GM18909 (cell line): ENCODE measurements at regions not wholly inside any gene's neighbourhood (a gene's known extent, or its start where the extent isn't known, plus 50 kb on each side); places are given as distances from the start of the nearest gene placed in this dataset.
"Not testable (repeated sequence)": the region's sequence is repeated elsewhere in the genome, so short reads cannot be mapped to it uniquely, and the experiment has no call there.

Experiments used
- ATAC-seq: cut with Tn5 transposase; IDR thresholded peaks from one replicate; pipeline ENCODE4 v1.9.1; 2021; ENCODE audit warnings: mild to moderate bottlenecking; ENCODE audit not compliant: unreplicated experiment, poor library complexity

DNA sequence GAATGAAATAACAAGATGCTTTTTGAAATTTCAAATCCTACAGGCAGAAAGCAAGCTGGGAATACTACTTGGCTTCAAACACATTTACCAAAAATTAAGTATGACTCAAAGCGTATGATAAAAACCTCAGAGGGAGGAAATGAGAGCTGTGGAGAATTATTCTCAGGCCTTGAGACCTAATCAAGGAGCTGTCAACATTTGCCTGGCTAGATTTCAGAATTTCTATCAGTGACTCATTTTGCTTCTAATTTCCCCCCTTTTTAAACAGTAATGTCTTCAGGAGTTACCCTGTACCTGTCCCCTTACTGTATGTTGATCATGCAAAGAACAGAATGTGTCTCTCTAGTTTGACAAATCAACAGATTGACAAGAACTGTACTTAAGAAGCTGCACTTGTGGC lies 1324.5 kb upstream of the DDX18 start:
- no peak for ATAC-seq

DNA sequence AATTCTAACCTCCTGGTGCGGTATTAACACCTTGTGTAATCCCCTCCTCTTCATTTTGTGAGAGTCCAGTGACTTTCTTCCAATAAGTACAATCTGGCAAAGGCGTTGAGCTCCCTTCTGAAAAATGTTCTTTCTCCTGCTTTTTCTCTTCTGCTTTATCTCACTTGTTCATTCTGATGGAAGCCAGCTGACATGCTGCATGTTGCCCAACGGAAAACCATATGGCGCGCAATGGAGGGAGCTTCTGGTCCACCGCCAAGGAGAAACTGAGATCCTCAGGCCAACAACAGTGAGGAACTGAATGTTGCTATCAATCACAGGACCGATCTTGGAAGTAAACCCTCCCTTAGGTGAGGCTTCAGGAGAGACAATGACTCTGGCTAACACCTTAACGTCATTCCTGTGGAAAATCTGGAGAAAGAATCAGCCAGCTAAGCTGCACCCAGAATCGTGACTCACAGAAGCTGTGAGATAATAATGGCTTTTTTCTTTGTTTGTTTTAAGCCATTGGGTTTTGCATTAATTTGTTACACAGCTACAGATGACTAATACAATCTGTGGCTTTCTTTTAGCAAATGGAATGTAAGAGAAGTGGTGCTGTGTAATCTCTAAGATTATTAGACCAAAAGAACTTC lies 1323.9 kb upstream of the DDX18 start:
- ATAC-seq: no peak

DNA sequence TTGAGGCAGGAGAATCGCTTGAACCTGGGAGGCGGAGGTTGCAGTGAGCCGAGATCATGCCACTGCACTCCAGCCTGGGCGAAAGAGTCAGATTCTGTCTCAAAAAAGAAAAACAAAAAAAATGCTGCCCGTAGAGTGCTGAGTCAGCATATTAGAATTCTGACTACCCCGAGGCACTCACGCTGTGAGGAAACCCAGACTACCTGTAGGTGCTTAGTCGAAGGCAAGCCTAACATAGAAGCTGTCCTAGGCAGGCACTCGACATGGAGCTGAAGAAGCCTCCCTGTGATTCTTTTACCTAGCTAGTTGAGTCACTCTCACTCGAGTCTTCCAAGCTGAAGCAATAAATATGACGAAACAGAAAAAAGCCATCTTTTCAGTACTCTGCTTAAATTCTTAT lies 1323.2 kb upstream of the DDX18 start:
- ATAC-seq: no peak

DNA sequence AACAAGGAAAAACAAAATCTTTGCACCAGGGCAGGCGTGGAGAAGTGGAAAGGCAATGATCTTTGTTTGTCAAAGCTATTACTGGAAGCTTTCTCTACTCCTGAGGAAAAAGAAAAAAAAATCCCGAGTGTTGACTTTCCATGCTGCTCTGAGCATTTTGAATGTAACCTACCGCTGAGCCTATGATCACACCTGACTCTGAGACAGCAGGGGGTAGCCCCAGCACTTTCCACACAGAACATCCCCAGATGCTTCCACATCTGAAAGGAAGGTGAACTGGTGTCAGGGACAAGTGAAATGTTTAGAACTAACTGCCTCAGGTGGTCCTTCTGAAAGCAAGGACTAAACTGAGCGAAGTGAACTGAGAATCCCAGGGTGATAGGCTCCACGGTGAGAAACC lies 1315.1 kb upstream of the DDX18 start:
- no peak for ATAC-seq

DNA sequence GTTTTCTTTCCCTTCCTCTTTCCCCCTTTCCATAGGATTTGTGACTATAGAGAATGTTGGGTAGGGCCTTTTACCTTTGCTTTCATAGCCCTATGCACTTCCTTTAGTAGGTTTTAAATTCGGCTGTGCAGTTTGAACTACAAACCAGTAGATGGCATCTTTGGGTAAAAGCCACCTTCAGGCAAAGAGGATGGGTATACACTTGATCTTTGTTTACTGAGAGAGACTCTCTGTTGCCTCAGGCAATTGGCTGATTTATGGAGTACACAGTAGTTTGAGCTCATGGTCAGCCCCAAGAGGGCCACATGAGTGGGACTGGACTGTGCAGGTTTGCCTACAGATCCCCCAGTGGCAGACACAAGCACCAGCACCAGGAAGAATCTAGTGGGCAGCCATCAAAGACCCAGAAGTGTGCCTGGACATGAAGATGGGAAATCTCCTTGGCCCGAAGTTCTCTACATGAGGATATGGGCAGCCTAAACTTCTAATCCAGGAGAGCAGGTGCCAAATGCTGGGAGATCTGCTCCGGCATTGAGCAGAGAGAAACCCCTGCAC lies 1304.3 kb upstream of the DDX18 start:
- peak; percentile 52 for ATAC-seq

DNA sequence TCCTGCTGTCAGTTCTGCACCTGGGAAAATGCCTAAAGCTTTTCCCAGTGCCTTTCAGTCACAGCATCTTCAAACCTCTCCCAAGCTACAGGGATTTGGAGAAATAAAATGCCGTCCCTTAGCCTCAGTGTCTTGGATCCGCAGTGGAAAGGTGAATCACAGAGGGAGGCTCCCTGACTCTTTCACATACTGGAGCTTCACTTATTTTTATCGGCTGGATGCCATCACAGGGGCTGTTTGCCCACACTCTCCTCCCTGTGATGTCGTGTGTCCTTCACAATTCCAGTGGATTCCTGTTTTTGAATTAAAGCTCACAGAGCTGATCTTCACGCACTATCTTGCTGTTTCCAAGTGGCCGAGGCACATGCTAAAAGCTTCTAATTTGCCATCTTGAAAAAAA lies 1303.1 kb upstream of the DDX18 start:
- ATAC-seq: no peak

DNA sequence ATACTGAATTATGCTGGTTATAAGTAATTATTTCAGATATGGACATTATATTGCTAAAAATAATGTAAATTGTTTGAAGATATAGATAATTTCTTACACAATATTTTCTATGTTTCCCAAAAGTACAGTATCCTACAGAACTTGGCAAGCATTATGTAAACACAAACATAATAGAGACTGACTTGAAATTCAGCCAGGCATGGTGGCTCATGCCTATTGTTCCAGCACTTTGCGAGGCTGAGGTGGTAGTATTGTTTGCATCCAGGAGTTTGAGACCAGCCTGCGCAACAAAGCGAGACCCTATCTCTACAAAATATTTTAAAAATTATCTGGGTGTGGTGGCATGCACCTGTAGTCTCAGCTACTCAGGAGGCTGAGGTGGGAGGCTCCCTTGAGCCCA lies 1300.5 kb upstream of the DDX18 start:
- no peak for ATAC-seq

DNA sequence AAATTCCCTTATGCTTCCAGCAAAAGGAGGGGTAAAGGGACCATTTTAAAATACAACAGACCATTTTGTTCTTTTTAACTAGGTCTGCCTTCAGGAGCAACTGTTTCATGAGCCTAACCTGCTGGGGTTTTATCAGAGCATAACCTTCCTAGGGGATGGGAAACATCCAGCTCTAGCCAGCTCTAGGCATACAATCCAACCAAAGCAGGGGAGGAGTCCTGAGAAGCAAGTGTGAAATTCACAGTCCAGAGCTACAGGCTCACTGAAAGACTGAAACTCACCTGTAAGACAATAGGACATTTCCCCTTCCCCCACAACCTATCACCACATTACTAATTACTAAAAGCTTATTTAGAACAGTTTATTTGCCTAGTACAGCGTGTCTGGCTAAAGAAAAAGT lies 1296.6 kb upstream of the DDX18 start:
- no peak for ATAC-seq

DNA sequence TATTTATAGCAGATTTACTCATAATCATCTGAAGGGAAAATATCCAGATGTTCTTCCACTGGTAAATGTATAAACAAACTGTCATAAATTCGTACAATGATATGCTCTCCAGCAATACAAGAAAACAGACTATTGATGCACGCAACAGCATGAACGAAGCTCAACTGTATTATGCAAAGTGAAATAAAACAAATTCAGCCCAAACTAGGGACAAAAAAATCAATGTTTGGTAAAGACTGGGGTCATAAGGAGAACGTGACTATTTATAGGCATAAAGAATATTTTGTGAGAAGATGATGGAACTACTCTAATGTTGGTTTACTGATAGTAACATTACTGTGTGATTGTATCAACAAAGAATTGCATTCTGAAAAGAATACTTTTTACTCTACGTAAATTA lies 1276.7 kb upstream of the DDX18 start:
- ATAC-seq: no peak

DNA sequence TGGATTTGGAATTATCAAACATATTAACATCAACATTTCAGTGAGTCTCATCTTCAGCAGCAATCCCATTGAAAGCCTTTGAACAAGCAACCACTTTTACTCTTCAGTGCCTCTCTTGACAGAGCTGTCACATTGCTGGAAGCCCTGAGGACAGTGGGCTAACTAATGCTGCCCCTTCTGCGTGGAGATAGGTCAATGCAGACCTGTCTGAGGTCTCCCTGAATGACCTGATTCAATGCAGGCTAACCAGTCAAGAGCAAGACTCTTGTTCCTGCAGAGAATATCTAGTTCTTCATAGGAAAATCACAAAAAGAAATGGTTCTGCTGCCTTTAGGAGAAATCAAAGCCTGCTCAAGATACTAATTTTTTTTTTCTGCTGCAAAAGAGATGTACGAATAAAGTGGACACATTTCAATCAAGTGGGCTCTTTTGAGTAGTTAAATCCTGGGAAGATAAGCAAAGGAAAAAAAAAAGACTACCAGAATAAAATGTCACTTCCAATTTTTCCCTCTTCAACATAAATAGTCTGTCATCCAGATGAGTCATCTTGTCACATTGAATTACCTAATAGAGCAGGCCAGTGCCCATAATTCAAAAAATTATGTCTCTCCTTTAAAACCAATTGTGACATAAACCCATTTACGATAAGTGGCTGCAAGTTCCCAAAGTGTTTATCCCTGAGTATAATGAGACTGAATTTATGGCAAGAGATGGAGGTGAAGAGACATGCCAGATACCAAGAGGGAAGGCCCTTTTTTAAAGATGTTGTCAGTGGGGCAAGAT lies 1269.0 kb upstream of the DDX18 start:
- no peak for ATAC-seq

DNA sequence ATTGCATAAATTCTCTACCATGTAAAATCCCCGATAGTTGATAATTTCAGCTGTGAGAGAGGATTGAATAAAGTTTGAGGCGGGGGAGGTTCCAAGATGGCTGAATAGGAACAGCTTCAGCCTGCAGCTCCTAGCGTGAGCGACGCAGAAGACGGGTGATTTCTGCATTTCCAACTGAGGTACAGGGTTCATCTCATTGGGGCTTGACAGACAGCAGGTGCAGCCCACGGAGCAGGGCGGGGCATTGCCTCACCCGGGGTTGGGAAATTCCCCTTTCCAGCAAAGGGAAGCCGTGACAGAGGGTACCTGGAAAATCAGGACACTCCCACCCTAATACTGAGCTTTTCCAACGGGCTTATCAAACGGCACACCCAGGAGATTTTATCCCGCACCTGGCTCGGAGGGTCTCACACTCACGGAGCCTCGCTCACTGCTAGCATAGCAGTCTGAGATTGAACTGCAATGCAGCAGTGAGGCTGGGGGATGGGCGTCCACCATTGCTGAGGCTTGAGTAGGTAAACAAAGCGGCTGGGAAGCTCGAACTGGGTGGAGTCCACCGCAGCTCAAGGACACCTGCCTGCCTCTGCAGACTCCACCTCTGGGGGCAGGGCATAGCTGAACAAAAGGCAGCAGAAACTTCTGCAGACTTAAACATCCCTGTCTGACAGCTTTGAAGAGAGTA lies 1261.6 kb upstream of the DDX18 start:
- not testable (repeated sequence) for ATAC-seq

DNA sequence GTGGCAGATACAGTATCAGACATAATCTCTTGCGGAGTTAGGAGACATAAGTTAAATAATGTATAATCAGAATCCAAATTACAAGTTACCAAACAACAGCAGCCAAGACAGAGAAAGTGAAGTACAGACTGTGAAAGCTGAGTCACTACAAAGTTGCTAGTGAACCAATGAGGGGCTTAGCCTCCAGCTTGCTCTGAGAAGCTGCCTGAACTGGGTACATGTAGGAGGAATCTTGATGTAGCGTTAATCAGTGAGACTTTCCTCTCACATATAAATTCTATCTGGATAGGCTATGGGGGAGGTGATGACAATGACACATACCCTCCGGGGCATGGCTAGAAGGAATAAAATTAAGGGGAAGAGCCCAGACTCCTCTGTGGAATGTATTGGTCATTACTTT lies 1234.3 kb upstream of the DDX18 start:
- no peak for ATAC-seq

DNA sequence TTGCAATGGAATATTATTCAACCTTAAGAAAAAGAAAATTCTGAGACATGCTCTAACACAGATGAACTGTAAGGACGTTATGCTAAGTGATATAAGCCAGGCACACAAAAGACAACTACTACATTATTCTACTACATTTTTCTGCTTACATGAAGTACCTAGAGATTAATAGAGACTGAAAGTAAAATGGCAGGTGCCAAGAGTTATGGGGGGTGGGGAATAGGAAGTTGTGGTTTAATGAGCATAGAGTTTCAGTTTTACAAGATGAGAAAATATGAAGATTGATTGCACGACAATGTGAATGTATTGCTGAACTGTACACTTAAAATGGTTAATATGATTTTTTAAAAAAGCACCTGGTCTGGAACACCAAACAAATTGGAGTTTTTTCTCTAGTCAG lies 1231.6 kb upstream of the DDX18 start:
- no peak for ATAC-seq

DNA sequence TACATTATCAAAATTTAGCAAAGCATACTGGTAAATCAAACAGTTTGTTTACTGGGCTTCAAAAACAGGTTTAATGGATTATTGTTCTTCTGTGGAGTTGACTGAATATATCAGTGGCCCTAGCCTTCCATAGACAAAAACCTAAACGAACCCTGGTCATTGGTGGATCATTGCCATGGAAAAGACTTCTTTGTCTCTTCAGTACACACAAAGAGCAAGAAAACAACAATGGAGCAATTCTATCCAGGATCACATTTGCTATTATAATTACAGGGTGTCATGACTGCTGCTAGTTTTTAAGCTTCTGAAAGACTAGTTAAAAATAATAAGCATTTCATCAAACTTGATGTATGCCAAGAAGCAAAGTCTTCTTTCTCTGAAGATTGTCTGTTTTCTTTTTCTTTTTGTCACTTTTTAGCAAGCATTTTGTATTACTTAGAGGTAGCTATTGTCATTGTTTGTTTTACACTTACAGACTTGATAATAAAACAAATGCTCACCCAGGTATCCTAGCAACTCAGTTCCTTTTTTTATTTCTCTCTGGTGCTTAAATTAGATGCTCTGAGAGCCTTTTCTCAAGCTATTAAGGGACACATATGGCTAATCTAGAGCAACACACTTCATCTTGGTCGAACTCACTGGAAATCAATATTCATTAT lies 1228.7 kb upstream of the DDX18 start:
- ATAC-seq: no peak

DNA sequence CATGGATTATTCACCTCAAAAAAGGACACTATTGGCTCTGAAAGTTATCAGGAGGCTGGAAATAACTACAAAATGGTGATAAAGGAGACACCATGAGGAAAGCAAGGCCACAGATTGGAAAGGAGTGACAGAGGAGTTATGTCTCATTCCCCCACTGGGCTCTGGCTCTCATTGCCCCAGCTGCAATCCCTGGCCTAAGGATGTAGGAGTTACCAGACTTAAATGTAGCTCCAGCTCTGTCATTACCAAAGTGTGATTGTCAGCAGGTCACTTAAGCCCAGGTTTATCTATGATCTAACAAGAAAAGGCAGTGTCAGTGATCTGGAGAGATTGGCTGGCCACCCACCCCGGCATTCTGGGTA lies 1228.2 kb upstream of the DDX18 start:
- ATAC-seq: no peak
